Stomach (tissue), 4 donors: ENCODE measurements at regions not wholly inside any gene's neighbourhood (a gene's known extent, or its start where the extent isn't known, plus 50 kb on each side); places are given as distances from the start of the nearest gene placed in this dataset.

Experiments used
- CTCF ChIP-seq, 7 experiments: fragments of 450-650 bp in 4 of 7; fragments of 200-600 bp in 3 of 7; sonication (generic) in 3 of 7; IDR thresholded peaks; one replicate each; pipeline ENCODE4 v1.5.1; 2016 to 2019; ENCODE audit warnings: antibody characterized with exemption in 7 of 7, control low read depth in 2 of 7, mild to moderate bottlenecking in 1 of 7
- POLR2A ChIP-seq, 4 donors: fragments of 450-650 bp; IDR thresholded peaks; one replicate each; pipeline ENCODE4 v1.6.1; 2016; ENCODE audit warnings: antibody characterized with exemption in 4 of 4, control low read depth in 2 of 4, mild to moderate bottlenecking in 1 of 4, moderate library complexity in 1 of 4
- POLR2AphosphoS5 ChIP-seq, 3 donors: sonication (generic); formaldehyde crosslinking; IDR thresholded peaks; one replicate each; pipeline ENCODE4 v1.6.1; 2016; ENCODE audit warnings: antibody characterized with exemption in 3 of 3

- no peak for TF ChIP-seq CTCF (IDR thresholded peaks at IDR 0.05)
- TF ChIP-seq POLR2AphosphoS5 (IDR thresholded peaks at IDR 0.05), result no peak
- no peak for TF ChIP-seq POLR2A (IDR thresholded peaks at IDR 0.05)
Measured at GRCh38 chr5:69007163-69007562, 86.7 kb upstream of the SLC30A5 start.
